H9 (cell line): ENCODE measurements at regions not wholly inside any gene's neighbourhood (a gene's known extent, or its start where the extent isn't known, plus 50 kb on each side); places are given as distances from the start of the nearest gene placed in this dataset.

ENCODE experiments used
- DNase-seq: peaks from one replicate; pipeline ENCODE4 v3.0.0-alpha.2; 2017
- H2AFZ ChIP-seq: one replicate; pipeline ENCODE4 v1.6.1; 2013; ENCODE audit warnings: mild to moderate bottlenecking, low read length, control low read depth, moderate library complexity
- H2AK5ac ChIP-seq: 2 replicates; pipeline ENCODE4 v1.6.1; 2013; ENCODE audit warnings: low read length, control low read depth, mixed read lengths; ENCODE audit not compliant: insufficient read length
- H2BK120ac ChIP-seq: one replicate; pipeline ENCODE4 v1.6.1; 2013; ENCODE audit warnings: low read depth, mild to moderate bottlenecking, low read length, control low read depth, inconsistent platforms; ENCODE audit not compliant: poor library complexity, severe bottlenecking
- H2BK12ac ChIP-seq: 2 replicates; pipeline ENCODE4 v1.6.1; 2013; ENCODE audit warnings: low read length, control low read depth, mixed read lengths, low read depth; ENCODE audit not compliant: insufficient read length
- H2BK15ac ChIP-seq: 2 replicates; pipeline ENCODE4 v1.6.1; 2013; ENCODE audit warnings: low read depth, low read length, control low read depth
- H2BK20ac ChIP-seq: one replicate; pipeline ENCODE4 v1.6.1; 2013; ENCODE audit warnings: low read depth, mild to moderate bottlenecking, low read length, control low read depth, inconsistent platforms; ENCODE audit not compliant: poor library complexity, severe bottlenecking
- H2BK5ac ChIP-seq: 2 replicates; pipeline ENCODE4 v1.6.1; 2013; ENCODE audit warnings: low read length, control low read depth, mixed read lengths; ENCODE audit not compliant: insufficient read length
- H3K14ac ChIP-seq: 2 replicates; pipeline ENCODE4 v1.6.1; 2013; ENCODE audit warnings: low read length, control low read depth; ENCODE audit not compliant: insufficient read depth
- H3K18ac ChIP-seq: 2 replicates; pipeline ENCODE4 v1.6.1; 2013; ENCODE audit warnings: low read depth, mild to moderate bottlenecking, mixed read lengths, low read length, control low read depth; ENCODE audit not compliant: insufficient read length
- H3K23ac ChIP-seq: 2 replicates; pipeline ENCODE4 v1.6.1; 2013; ENCODE audit warnings: low read length, control low read depth, mixed read lengths, low read depth; ENCODE audit not compliant: insufficient read length
- H3K23me2 ChIP-seq: 2 replicates; pipeline ENCODE4 v1.6.1; 2013; ENCODE audit warnings: low read depth, mild to moderate bottlenecking, mixed read lengths, low read length, control low read depth; ENCODE audit not compliant: insufficient read length, poor library complexity, severe bottlenecking
- H3K27ac ChIP-seq: 2 replicates; pipeline ENCODE4 v1.5.1; 2013; ENCODE audit warnings: low read length, control low read depth, mixed read lengths, low read depth; ENCODE audit not compliant: insufficient read length
- H3K27me3 ChIP-seq: 2 replicates; pipeline ENCODE4 v1.6.1; 2013; ENCODE audit warnings: low read length, control low read depth, inconsistent platforms; ENCODE audit not compliant: insufficient read depth
- H3K4ac ChIP-seq: 2 replicates; pipeline ENCODE4 v1.6.1; 2013; ENCODE audit warnings: low read depth, mild to moderate bottlenecking, control low read depth, inconsistent platforms, low read length, moderate library complexity
- H3K4me1 ChIP-seq: 2 replicates; pipeline ENCODE4 v1.6.1; 2013; ENCODE audit warnings: low read length, control low read depth, inconsistent platforms; ENCODE audit not compliant: insufficient read depth
- H3K4me2 ChIP-seq: 2 replicates; pipeline ENCODE4 v1.6.1; 2013; ENCODE audit warnings: low read length, control low read depth, mixed read lengths; ENCODE audit not compliant: insufficient read length, insufficient read depth
- H3K56ac ChIP-seq: 2 replicates; pipeline ENCODE4 v1.6.1; 2013; ENCODE audit warnings: low read depth, mild to moderate bottlenecking, mixed read lengths, low read length, control low read depth; ENCODE audit not compliant: insufficient read length
- H3K79me1 ChIP-seq: 2 replicates; pipeline ENCODE4 v1.6.1; 2013; ENCODE audit warnings: low read depth, mild to moderate bottlenecking, moderate library complexity, low read length, control low read depth, inconsistent platforms; ENCODE audit not compliant: insufficient read depth, poor library complexity, severe bottlenecking
- H3K79me2 ChIP-seq: 2 replicates; pipeline ENCODE4 v1.6.1; 2013; ENCODE audit warnings: low read length, control low read depth, inconsistent platforms; ENCODE audit not compliant: insufficient read depth
- H3K9ac ChIP-seq: 2 replicates; pipeline ENCODE4 v1.6.1; 2013; ENCODE audit warnings: low read length, control low read depth, mixed read lengths; ENCODE audit not compliant: insufficient read length; ENCODE audit errors: extremely low read depth
- H3K9me3 ChIP-seq: one replicate; pipeline ENCODE4 v1.6.1; 2013; ENCODE audit warnings: low read depth, low read length, inconsistent platforms; ENCODE audit not compliant: control insufficient read depth
- H3T11ph ChIP-seq: one replicate; pipeline ENCODE4 v1.6.1; 2013; ENCODE audit warnings: mild to moderate bottlenecking, low read length, control low read depth, inconsistent platforms
- H4K20me1 ChIP-seq: one replicate; pipeline ENCODE4 v1.6.1; 2013; ENCODE audit not compliant: control insufficient read depth, insufficient read length, insufficient read depth
- H4K5ac ChIP-seq: 2 replicates; pipeline ENCODE4 v1.6.1; 2013; ENCODE audit warnings: low read depth, mild to moderate bottlenecking, mixed read lengths, low read length, control low read depth; ENCODE audit not compliant: insufficient read length
- H4K8ac ChIP-seq: replicated peaks from 2 replicates; pipeline ENCODE4 v1.6.1; 2013; ENCODE audit warnings: low read length, control low read depth, mixed read lengths, low read depth; ENCODE audit not compliant: insufficient read length
- H4K91ac ChIP-seq: 2 replicates; pipeline ENCODE4 v1.6.1; 2013; ENCODE audit warnings: low read depth, mild to moderate bottlenecking, moderate library complexity, mixed read lengths, low read length, control low read depth; ENCODE audit not compliant: insufficient read length
- H3K27ac Mint-ChIP-seq, 3 experiments: 2 replicates in 2 of 3; 3 replicates in 1 of 3; pipeline ENCODE4 v1.8.0; 2020 to 2021; ENCODE audit warnings: mixed read lengths in 3 of 3, mild to moderate bottlenecking in 1 of 3, moderate library complexity in 1 of 3
- H3K27me3 Mint-ChIP-seq: 2 replicates; pipeline ENCODE4 v1.8.0; 2021; ENCODE audit warnings: low read depth, mild to moderate bottlenecking, moderate library complexity, mixed read lengths
- H3K36me3 Mint-ChIP-seq, 3 experiments: 2 replicates in 2 of 3; 3 replicates in 1 of 3; pipeline ENCODE4 v1.8.0; 2020 to 2021; ENCODE audit warnings: low read depth in 3 of 3, mixed read lengths in 3 of 3; ENCODE audit not compliant: insufficient read depth in 1 of 3
- H3K4me1 Mint-ChIP-seq, 2 experiments: 2 replicates each; pipeline ENCODE4 v1.8.0; 2020; ENCODE audit warnings: mixed read lengths in 2 of 2
- H3K4me3 Mint-ChIP-seq, 2 experiments: 2 replicates in 1 of 2; 3 replicates in 1 of 2; pipeline ENCODE4 v1.8.0; 2020 to 2021; ENCODE audit warnings: mild to moderate bottlenecking in 2 of 2, mixed read lengths in 2 of 2, moderate library complexity in 1 of 2
- H3K9me3 Mint-ChIP-seq, 2 experiments: 2 replicates in 1 of 2; 3 replicates in 1 of 2; pipeline ENCODE4 v1.8.0; 2020; ENCODE audit warnings: mild to moderate bottlenecking in 2 of 2, mixed read lengths in 2 of 2, moderate library complexity in 1 of 2
- WGBS: extraction: QIAGEN DNeasy Blood & Tissue Kit; methylation state at CpG from one replicate; pipeline ENCODE4 v1.1.7; 2013; ENCODE audit warnings: missing lambda C conversion rate, low lambda C conversion rate, mixed read lengths; ENCODE audit not compliant: insufficient read length; ENCODE audit errors: extremely low coverage; 5-methylcytosine and 5-hydroxymethylcytosine counted together
- TF ChIP-seq, protein P1 (sequence below): fragments of 200-600 bp; sonication (generic); conservative IDR thresholded peaks from 3 replicates; pipeline ENCODE4 v1.8.0; 2021; ENCODE audit warnings: antibody characterized with exemption, mild to moderate bottlenecking

- no peak overlapping the region for H4K8ac ChIP-seq
- no peak overlapping the region for H3K23ac ChIP-seq
- H2AK5ac ChIP-seq, result no peak overlapping the region
- no peak overlapping the region for H2BK20ac ChIP-seq
- H3K4me1 ChIP-seq, result no peaks in the 10 kb centered on the region
- H3K27me3 Mint-ChIP-seq, result peaks cover 2% of the 10 kb centered on the region; the same call in 1 of the 2 replicates
- H3K27ac ChIP-seq, result no peak overlapping the region
- H3K56ac ChIP-seq, result no peak overlapping the region
- WGBS, result no CpG with 5 or more reads among the region's 1 CpG
- H4K91ac ChIP-seq, result no peak overlapping the region
- no peak overlapping the region for H3K18ac ChIP-seq
- no peak overlapping the region for H2BK15ac ChIP-seq
- H3K27me3 ChIP-seq, result no peaks in the 10 kb centered on the region
- no peak overlapping the region for H2AFZ ChIP-seq
- H3K4me1 Mint-ChIP-seq, result peaks cover 10 to 19% of the 10 kb centered on the region in 2 experiments
- no peak overlapping the region for H3K9ac ChIP-seq
- no peak overlapping the region for H2BK5ac ChIP-seq
- TF ChIP-seq, protein P1, sequence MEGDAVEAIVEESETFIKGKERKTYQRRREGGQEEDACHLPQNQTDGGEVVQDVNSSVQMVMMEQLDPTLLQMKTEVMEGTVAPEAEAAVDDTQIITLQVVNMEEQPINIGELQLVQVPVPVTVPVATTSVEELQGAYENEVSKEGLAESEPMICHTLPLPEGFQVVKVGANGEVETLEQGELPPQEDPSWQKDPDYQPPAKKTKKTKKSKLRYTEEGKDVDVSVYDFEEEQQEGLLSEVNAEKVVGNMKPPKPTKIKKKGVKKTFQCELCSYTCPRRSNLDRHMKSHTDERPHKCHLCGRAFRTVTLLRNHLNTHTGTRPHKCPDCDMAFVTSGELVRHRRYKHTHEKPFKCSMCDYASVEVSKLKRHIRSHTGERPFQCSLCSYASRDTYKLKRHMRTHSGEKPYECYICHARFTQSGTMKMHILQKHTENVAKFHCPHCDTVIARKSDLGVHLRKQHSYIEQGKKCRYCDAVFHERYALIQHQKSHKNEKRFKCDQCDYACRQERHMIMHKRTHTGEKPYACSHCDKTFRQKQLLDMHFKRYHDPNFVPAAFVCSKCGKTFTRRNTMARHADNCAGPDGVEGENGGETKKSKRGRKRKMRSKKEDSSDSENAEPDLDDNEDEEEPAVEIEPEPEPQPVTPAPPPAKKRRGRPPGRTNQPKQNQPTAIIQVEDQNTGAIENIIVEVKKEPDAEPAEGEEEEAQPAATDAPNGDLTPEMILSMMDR, result no peak
- H3K79me1 ChIP-seq, result no peaks in the 10 kb centered on the region
- no peak overlapping the region for H3K4ac ChIP-seq
- H3K14ac ChIP-seq, result no peak overlapping the region
- no peak overlapping the region for H4K5ac ChIP-seq
- H3K36me3 Mint-ChIP-seq, result no peaks in the 10 kb centered on the region
- no peak overlapping the region for H2BK120ac ChIP-seq
- no peak overlapping the region for H3K27ac Mint-ChIP-seq
- no peak overlapping the region for H3K4me2 ChIP-seq
- no peak for DNase-seq
- H3K4me3 Mint-ChIP-seq, result no peak overlapping the region
- H3K9me3 Mint-ChIP-seq, result peaks cover 0 to 36% of the 10 kb centered on the region in 2 experiments; a peak in 3 of 5 replicates
- no peaks in the 10 kb centered on the region for H3K23me2 ChIP-seq
- no peaks in the 10 kb centered on the region for H4K20me1 ChIP-seq
- no peak overlapping the region for H3T11ph ChIP-seq
- H2BK12ac ChIP-seq, result no peak overlapping the region
- H3K9me3 ChIP-seq, result no peaks in the 10 kb centered on the region
- H3K79me2 ChIP-seq, result no peaks in the 10 kb centered on the region
Measured at GRCh38 chrX:138018145-138018799, 452.3 kb downstream of the ZIC3 start.
